GM12878 (cell line): ENCODE measurements at regions not wholly inside any gene's neighbourhood (a gene's known extent, or its start where the extent isn't known, plus 50 kb on each side); places are given as distances from the start of the nearest gene placed in this dataset.

ENCODE experiments used
- CTCF ChIP-seq, 3 experiments: IDR thresholded peaks in 2 of 3; conservative IDR thresholded peaks in 1 of 3; 2 replicates each; pipeline ENCODE4 v1.5.1; 2011; ENCODE audit warnings: low read depth in 3 of 3, low read length in 3 of 3, mild to moderate bottlenecking in 3 of 3, control low read depth in 2 of 3, moderate library complexity in 2 of 3, inconsistent platforms in 1 of 3, mixed read lengths in 1 of 3; ENCODE audit not compliant: control insufficient read depth in 2 of 3, insufficient read depth in 1 of 3; ENCODE audit errors: extremely low read depth in 1 of 3
- GABPA ChIP-seq: IDR thresholded peaks from 2 replicates; pipeline ENCODE4 v1.6.1; 2014; ENCODE audit warnings: antibody characterized with exemption, low read depth, mild to moderate bottlenecking, inconsistent platforms
- POLR2AphosphoS5 ChIP-seq: IDR thresholded peaks from 2 replicates; pipeline ENCODE4 v1.6.1; 2011; ENCODE audit warnings: mild to moderate bottlenecking, low read length, inconsistent platforms
- SMAD5 ChIP-seq: IDR thresholded peaks from 2 replicates; pipeline ENCODE4 v1.6.1; 2016; ENCODE audit warnings: antibody characterized with exemption, low read depth
- SRF ChIP-seq, 2 experiments: IDR thresholded peaks; 2 replicates each; pipeline ENCODE4 v1.6.1; 2011; ENCODE audit warnings: low read depth in 2 of 2, low read length in 2 of 2, mild to moderate bottlenecking in 1 of 2, moderate library complexity in 1 of 2
- ZNF24 ChIP-seq: fragments of 450-650 bp; IDR thresholded peaks from 2 replicates; pipeline ENCODE4 v1.6.1; 2017; ENCODE audit warnings: antibody characterized with exemption, mild to moderate bottlenecking
- ZNF274 ChIP-seq: IDR thresholded peaks from one replicate; pipeline ENCODE4 v1.8.0; 2011; ENCODE audit not compliant: insufficient read length, insufficient read depth

DNA sequence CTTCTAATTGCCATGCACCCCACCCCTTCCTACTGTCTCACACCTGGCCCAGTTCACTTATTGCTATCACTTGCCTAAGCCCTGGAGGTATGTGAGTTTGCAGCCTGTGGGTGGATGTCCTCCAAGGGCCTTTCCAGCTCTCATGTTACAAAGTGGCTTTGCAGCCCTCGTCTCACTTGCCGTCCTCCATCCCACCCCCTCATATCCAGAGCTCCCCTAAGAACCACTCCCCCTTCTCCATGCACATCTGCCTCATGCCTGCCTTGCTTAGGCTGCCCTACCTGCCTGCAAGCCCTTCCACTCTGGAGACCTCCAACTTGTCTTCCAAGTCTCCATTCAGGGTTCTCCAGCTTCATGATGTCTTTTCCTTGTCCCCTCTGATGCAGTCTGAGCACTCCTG is 119.4 kb upstream of the NLRP1 start:
- TF ChIP-seq CTCF (IDR thresholded peaks at IDR 0.05 in 2 of 3, conservative IDR thresholded peaks at IDR 0.05 in 1 of 3; ENCODE audit: control insufficient read depth in 2 of 3, extremely low read depth in 1 of 3, insufficient read depth in 1 of 3, low read depth in 3 of 3, low read length in 3 of 3): no peak
- TF ChIP-seq POLR2AphosphoS5: no peak
- no peak for TF ChIP-seq GABPA
- TF ChIP-seq SRF (IDR thresholded peaks at IDR 0.05; ENCODE audit: low read depth in 2 of 2, low read length in 2 of 2): no peak
- TF ChIP-seq ZNF274: no peak
- TF ChIP-seq ZNF24: no peak
- no peak for TF ChIP-seq SMAD5
